Esophagus muscularis mucosa (tissue), 4 donors: ENCODE measurements at regions not wholly inside any gene's neighbourhood (a gene's known extent, or its start where the extent isn't known, plus 50 kb on each side); places are given as distances from the start of the nearest gene placed in this dataset.

ENCODE experiments used
- DNase-seq: peaks from one replicate; pipeline ENCODE4 v3.0.0-alpha.2; 2017; ENCODE audit errors: extremely low spot score
- H3K27ac ChIP-seq, 4 donors: fragments of 200-600 bp; sonication (generic); replicated peaks in 1 of 4; 1 replicate in 3 of 4; 2 replicates in 1 of 4; pipeline ENCODE4 v1.5.1; 2016 to 2019; ENCODE audit warnings: mild to moderate bottlenecking in 1 of 4
- H3K27me3 ChIP-seq, 4 donors: fragments of 200-600 bp; sonication (generic); one replicate each; pipeline versions ENCODE4 v1.5.1 to v1.6.0; 2016 to 2019
- H3K36me3 ChIP-seq, 4 donors: fragments of 200-600 bp; sonication (generic); one replicate each; pipeline ENCODE4 v1.5.1; 2016 to 2019
- H3K4me1 ChIP-seq, 4 donors: fragments of 200-600 bp; sonication (generic); one replicate each; pipeline ENCODE4 v1.5.1; 2016 to 2019
- H3K4me3 ChIP-seq, 4 donors: fragments of 200-600 bp; sonication (generic); 1 replicate in 2 of 4; 2 replicates in 2 of 4; pipeline ENCODE4 v1.5.1; 2016 to 2019; ENCODE audit warnings: mild to moderate bottlenecking in 4 of 4, moderate library complexity in 1 of 4
- H3K9me3 ChIP-seq, 4 donors: fragments of 200-600 bp; sonication (generic); 1 replicate in 3 of 4; 2 replicates in 1 of 4; pipeline ENCODE4 v1.5.1; 2016 to 2019
- CTCF ChIP-seq, 3 experiments: fragments of 200-600 bp in 2 of 3; fragments of 450-650 bp in 1 of 3; sonication (generic) in 2 of 3; IDR thresholded peaks; one replicate each; pipeline ENCODE4 v1.5.1; 2017 to 2019; ENCODE audit warnings: antibody characterized with exemption in 3 of 3, mild to moderate bottlenecking in 2 of 3, moderate library complexity in 1 of 3
- EP300 ChIP-seq: sonication (generic); formaldehyde crosslinking; IDR thresholded peaks from one replicate; pipeline ENCODE4 v1.6.1; 2017; ENCODE audit warnings: antibody characterized with exemption
- POLR2A ChIP-seq: fragments of 450-650 bp; IDR thresholded peaks from one replicate; pipeline ENCODE4 v1.6.1; 2017; ENCODE audit warnings: antibody characterized with exemption, moderate library complexity, mild to moderate bottlenecking, low read depth
- POLR2AphosphoS5 ChIP-seq, 2 donors: sonication (generic); formaldehyde crosslinking; IDR thresholded peaks; one replicate each; pipeline ENCODE4 v1.6.1; 2017; ENCODE audit warnings: antibody characterized with exemption in 2 of 2
- WGBS: methylation state at CpG from one replicate; pipeline ENCODE4 v1.1.5; 2018; 5-methylcytosine and 5-hydroxymethylcytosine counted together
- intact Hi-C: fragments of 100-400 bp; cut with DNase I; formaldehyde crosslinking; loops from one replicate; pipeline ENCODE4 v1.15.1; 2023

GRCh38 chr1:188127507-188127906 is 1298.8 kb downstream of the PLA2G4A start:
- Histone ChIP-seq H3K27ac (no peak overlapping the region), H3K27me3 (no peaks in the 10 kb centered on the region), H3K4me3 (no peak overlapping the region), H3K9me3 (no peaks in the 10 kb centered on the region), H3K36me3 (no peaks in the 10 kb centered on the region), H3K4me1 (no peaks in the 10 kb centered on the region)
- no peak for DNase-seq
- intact Hi-C loops: no loop called here
- 85% methylated on average over 1 of the region's 1 CpG for WGBS
- TF ChIP-seq POLR2A (no peak), POLR2AphosphoS5 (IDR thresholded peaks at IDR 0.05) (no peak), EP300 (no peak), CTCF (IDR thresholded peaks at IDR 0.05) (no peak)

GRCh38 chr1:188128761-188129160 is 1300.0 kb downstream of the PLA2G4A start:
- DNase-seq: no peak
- Histone ChIP-seq H3K4me1 (no peaks in the 10 kb centered on the region), H3K36me3 (no peaks in the 10 kb centered on the region), H3K4me3 (no peak overlapping the region), H3K27ac (no peak overlapping the region), H3K27me3 (no peaks in the 10 kb centered on the region), H3K9me3 (no peaks in the 10 kb centered on the region)
- TF ChIP-seq POLR2A: no peak
- TF ChIP-seq EP300: no peak
- no peak for TF ChIP-seq POLR2AphosphoS5 (IDR thresholded peaks at IDR 0.05)
- TF ChIP-seq CTCF (IDR thresholded peaks at IDR 0.05): no peak
- WGBS: 100% methylated on average over 1 of the region's 3 CpGs
- intact Hi-C loops: no loop called here

- H3K36me3 ChIP-seq: no peaks in the 10 kb centered on the region
- 76% methylated on average over 8 of the region's 8 CpGs for WGBS
- intact Hi-C loops: no loop called here
Observed at GRCh38 chr1:188129856-188130838, 1301.4 kb downstream of the PLA2G4A start.

GRCh38 chr1:188137221-188137620 is 1308.5 kb downstream of the PLA2G4A start:
- Histone ChIP-seq H3K27ac (no peak overlapping the region), H3K36me3 (no peaks in the 10 kb centered on the region), H3K27me3 (no peaks in the 10 kb centered on the region), H3K4me3 (no peak overlapping the region), H3K9me3 (peaks cover 0 to 4% (median 0%) of the 10 kb centered on the region in 4 donors), H3K4me1 (no peaks in the 10 kb centered on the region)
- 81% methylated on average over 2 of the region's 2 CpGs for WGBS
- no peak for DNase-seq
- intact Hi-C loops: no loop called here
- TF ChIP-seq POLR2A (no peak), CTCF (IDR thresholded peaks at IDR 0.05) (no peak), POLR2AphosphoS5 (IDR thresholded peaks at IDR 0.05) (no peak), EP300 (no peak)

More at GRCh38 chr1:188129856-188130838, 1301.4 kb downstream of the PLA2G4A start:
- no peak overlapping the region for H3K4me3 ChIP-seq
- DNase-seq: no peak
- no peak overlapping the region for H3K27ac ChIP-seq
- H3K9me3 ChIP-seq: no peaks in the 10 kb centered on the region
- no peaks in the 10 kb centered on the region for H3K27me3 ChIP-seq
- TF ChIP-seq EP300 (no peak), POLR2AphosphoS5 (IDR thresholded peaks at IDR 0.05) (no peak), CTCF (IDR thresholded peaks at IDR 0.05) (no peak), POLR2A (no peak)
- no peaks in the 10 kb centered on the region for H3K4me1 ChIP-seq
